ENCODE measurements at regions not wholly inside any gene's neighbourhood (a gene's known extent, or its start where the extent isn't known, plus 50 kb on each side); places are given as distances from the start of the nearest gene placed in this dataset.

DNA sequence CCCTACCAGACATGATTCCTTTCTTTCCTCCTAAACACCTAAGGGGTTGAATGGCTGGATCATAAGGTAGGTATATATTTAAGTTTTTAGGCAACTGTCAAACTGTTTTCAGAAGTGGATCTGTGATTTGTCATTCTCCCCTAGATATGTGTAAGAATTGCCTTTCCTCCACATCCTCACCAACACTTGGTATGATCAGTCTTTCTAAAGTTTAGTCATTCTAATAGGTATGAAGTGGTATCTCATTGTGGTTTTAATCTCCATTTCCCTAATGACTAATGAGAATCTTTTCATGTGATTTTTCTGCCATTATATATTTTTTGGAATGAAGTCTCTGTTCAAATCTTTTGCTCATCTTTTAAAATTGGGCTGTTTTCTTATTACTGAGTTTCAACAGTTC lies 122.1 kb downstream of the TFCP2L1 start:
- no peak for DNase-seq (ENCODE audit: low spot score)

DNA sequence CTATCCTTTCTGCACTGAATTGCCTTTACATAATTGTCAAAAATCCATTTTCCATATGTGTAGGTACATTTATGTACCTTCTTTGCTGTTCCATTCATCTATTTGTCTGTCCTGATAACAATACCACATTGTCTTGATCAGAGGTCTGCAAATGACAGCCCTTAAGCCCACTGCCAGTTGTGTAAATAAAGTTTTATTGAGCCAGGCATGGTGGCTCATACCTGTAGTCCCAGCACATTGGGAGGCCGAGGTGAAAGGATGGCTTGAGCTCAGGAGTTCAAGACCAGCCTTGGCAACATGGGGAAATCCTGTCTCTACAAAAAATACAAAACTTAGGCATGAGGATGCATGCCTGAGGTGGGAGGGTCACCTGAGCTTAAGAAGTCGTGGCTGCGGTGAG lies 121.0 kb downstream of the TFCP2L1 start:
- no peak for DNase-seq (ENCODE audit: low spot score)

DNA sequence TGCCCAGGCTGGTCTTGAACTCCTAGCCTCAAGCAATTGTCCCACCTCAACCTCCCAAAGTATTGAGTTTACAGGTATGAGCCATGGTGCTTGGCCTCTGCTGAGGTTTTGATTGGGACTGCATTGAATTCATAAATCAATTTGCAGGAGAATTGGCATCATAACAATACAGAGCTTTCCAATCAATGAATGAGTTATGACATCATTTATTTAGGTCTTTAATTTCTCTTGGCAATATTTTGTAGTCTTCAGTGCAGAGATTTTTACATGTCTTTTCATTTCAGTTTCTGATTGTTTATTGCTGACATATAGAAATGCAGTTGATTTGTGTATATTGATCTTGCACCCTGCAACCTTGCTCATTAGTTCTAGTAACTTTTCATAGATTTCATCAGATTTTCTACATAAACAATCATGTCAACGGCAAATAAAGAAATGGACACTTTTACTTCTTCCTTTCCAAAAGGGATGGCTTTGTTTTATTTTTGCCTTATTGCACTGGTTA lies 119.9 kb downstream of the TFCP2L1 start:
- no peak for DNase-seq (ENCODE audit: low spot score)
